GM13976 (cell line): ENCODE measurements at regions not wholly inside any gene's neighbourhood (a gene's known extent, or its start where the extent isn't known, plus 50 kb on each side); places are given as distances from the start of the nearest gene placed in this dataset.

ENCODE experiments used
- DNase-seq: peaks from one replicate; pipeline ENCODE4 v3.0.0; 2012; ENCODE audit warnings: low spot score
- in situ Hi-C: fragments of 300-500 bp; cut with MboI; formaldehyde crosslinking; loops from one replicate; pipeline ENCODE4 v1.12.0; 2022; ENCODE audit warnings: low sequenced_read_pairs, mixed read lengths, inconsistent platforms; ENCODE audit not compliant: unreplicated experiment
- TF ChIP-seq, protein P1 (sequence below): IDR thresholded peaks from 2 replicates; pipeline ENCODE4 v1.5.1; 2012; ENCODE audit warnings: borderline replicate concordance, mild to moderate bottlenecking; ENCODE audit not compliant: insufficient read depth; ENCODE audit errors: extremely low read depth, missing control alignments, control extremely low read depth

DNA sequence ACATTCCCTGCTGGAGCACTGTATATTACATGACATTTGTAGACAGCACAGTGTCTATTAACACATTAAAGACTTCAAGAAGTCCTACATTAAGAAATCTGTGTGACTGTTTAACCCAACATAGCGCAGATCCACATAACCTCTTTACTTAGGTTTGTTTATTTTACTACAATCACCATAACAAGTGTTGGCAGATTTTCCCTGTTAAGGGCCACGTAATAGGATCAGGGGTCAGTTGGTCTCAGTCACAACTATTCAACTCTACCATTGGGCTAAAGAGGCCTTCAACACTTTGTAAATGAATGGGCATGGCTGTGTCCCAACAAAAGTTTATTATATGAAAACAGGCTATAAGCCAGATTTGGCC, 51.3 kb upstream of the ADORA2B start:
- TF ChIP-seq, protein P1, sequence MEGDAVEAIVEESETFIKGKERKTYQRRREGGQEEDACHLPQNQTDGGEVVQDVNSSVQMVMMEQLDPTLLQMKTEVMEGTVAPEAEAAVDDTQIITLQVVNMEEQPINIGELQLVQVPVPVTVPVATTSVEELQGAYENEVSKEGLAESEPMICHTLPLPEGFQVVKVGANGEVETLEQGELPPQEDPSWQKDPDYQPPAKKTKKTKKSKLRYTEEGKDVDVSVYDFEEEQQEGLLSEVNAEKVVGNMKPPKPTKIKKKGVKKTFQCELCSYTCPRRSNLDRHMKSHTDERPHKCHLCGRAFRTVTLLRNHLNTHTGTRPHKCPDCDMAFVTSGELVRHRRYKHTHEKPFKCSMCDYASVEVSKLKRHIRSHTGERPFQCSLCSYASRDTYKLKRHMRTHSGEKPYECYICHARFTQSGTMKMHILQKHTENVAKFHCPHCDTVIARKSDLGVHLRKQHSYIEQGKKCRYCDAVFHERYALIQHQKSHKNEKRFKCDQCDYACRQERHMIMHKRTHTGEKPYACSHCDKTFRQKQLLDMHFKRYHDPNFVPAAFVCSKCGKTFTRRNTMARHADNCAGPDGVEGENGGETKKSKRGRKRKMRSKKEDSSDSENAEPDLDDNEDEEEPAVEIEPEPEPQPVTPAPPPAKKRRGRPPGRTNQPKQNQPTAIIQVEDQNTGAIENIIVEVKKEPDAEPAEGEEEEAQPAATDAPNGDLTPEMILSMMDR: no peak
- DNase-seq: no peak

DNA sequence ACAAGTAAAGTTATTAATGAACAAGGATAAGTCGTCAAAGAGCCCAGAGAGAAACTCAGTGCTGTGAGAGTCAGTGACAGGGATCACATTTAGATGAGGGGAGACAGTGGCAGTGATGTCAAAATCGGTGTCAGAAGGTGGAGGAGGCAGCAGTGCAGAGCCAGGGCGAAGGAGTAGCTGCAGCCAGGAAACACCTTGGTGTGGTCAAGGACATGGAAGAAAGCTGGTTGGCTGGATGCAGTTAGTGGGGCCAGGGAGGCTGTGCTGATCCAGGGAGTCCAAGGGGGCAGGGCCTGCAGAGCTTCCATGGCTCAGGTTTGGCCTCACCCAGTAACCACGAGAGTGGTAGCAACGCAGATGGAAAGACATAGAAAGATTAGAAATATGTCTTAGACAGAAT, 50.7 kb upstream of the ADORA2B start:
- DNase-seq: no peak
- TF ChIP-seq, protein P1: no peak
- in situ Hi-C loops: no loop called here

More for the DNA sequence above, 51.3 kb upstream of the ADORA2B start:
- in situ Hi-C loops: no loop called here

DNA sequence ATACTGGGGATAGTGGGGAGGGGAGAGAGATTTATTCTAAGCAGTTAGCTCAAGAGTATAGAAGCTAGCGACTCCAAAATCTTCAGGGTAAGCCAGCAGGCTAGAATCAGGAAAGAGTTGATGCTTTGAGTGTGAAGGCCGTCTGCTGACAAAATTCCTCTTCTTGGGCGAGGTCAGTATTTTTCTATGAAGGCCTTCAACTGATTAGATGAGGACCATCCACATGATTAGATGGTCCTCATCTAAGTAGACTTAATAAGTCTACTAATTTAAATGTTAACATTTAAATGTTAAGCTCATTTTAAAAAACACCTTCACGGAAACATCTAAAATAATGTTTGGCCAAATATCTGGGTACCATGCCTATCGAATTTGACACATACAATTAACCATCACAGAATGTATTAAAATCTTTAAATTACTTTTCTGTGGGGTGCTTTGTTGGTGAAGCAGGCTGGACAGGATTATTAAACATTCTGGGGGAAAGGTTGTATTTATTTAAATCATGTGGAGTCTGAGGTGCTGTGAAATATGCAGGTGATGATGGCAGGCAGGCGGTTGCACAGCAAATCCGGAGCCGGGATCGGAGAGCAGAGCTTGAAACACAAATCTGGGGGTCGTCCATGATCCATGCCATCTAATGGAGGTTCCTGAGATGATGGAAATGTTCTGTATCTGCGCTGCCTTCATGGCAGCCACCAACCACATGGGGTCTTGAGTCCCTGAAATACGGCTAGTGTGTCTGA, 49.8 kb upstream of the ADORA2B start:
- DNase-seq: no peak
- in situ Hi-C loops: no loop called here
- TF ChIP-seq, protein P1: no peak
